ENCODE measurements at regions not wholly inside any gene's neighbourhood (a gene's known extent, or its start where the extent isn't known, plus 50 kb on each side); places are given as distances from the start of the nearest gene placed in this dataset.
"Not testable (repeated sequence)": the region's sequence is repeated elsewhere in the genome, so short reads cannot be mapped to it uniquely, and the experiment has no call there.

GRCh38 chr3:195981778-195982177, 73.4 kb upstream of the TNK2 start:
- POLR2A ChIA-PET; DNase-seq (ENCODE audit: extremely low spot score); CTCF ChIA-PET: not testable (repeated sequence)

- DNase-seq (ENCODE audit: extremely low spot score); CTCF ChIA-PET; POLR2A ChIA-PET: not testable (repeated sequence)
These were observed 71.5 kb upstream of the TNK2 start for GRCh38 chr3:195979877-195980276.

GRCh38 chr3:195978585-195978984, 70.2 kb upstream of the TNK2 start:
- POLR2A ChIA-PET; DNase-seq (ENCODE audit: extremely low spot score); CTCF ChIA-PET: not testable (repeated sequence)

GRCh38 chr3:195976876-195977275, 68.5 kb upstream of the TNK2 start:
- CTCF ChIA-PET; DNase-seq (ENCODE audit: extremely low spot score); POLR2A ChIA-PET: not testable (repeated sequence)

GRCh38 chr3:195974281-195974680, 65.9 kb upstream of the TNK2 start:
- POLR2A ChIA-PET; CTCF ChIA-PET; DNase-seq (ENCODE audit: extremely low spot score): not testable (repeated sequence)

- DNase-seq (ENCODE audit: extremely low spot score); CTCF ChIA-PET; POLR2A ChIA-PET: not testable (repeated sequence)
These were observed 62.5 kb upstream of the TNK2 start for GRCh38 chr3:195970873-195971272.

- CTCF ChIA-PET, result not testable (repeated sequence)
These were observed 61.8 kb upstream of the TNK2 start for GRCh38 chr3:195969838-195970776.

GRCh38 chr3:195969341-195969740, 61.0 kb upstream of the TNK2 start:
- POLR2A ChIA-PET; CTCF ChIA-PET; DNase-seq (ENCODE audit: extremely low spot score): not testable (repeated sequence)

More at GRCh38 chr3:195969838-195970776, 61.8 kb upstream of the TNK2 start:
- DNase-seq (ENCODE audit: extremely low spot score); POLR2A ChIA-PET: not testable (repeated sequence)

GRCh38 chr3:195968104-195968503, 59.8 kb upstream of the TNK2 start:
- POLR2A ChIA-PET; CTCF ChIA-PET; DNase-seq (ENCODE audit: extremely low spot score): not testable (repeated sequence)

- CTCF ChIA-PET; DNase-seq (ENCODE audit: extremely low spot score); POLR2A ChIA-PET: not testable (repeated sequence)
These were observed 59.0 kb upstream of the TNK2 start for GRCh38 chr3:195967387-195967720.

GRCh38 chr3:195966563-195967386, 58.4 kb upstream of the TNK2 start:
- CTCF ChIA-PET; DNase-seq (ENCODE audit: extremely low spot score): not testable (repeated sequence)

GRCh38 chr3:195965217-195965616, 56.9 kb upstream of the TNK2 start:
- POLR2A ChIA-PET; DNase-seq (ENCODE audit: extremely low spot score); CTCF ChIA-PET: not testable (repeated sequence)

More at GRCh38 chr3:195966563-195967386, 58.4 kb upstream of the TNK2 start:
- POLR2A ChIA-PET, result not testable (repeated sequence)

GRCh38 chr3:195964318-195965107, 56.2 kb upstream of the TNK2 start:
- POLR2A ChIA-PET, CTCF ChIA-PET: not testable (repeated sequence)

GRCh38 chr3:195962222-195962621, 53.9 kb upstream of the TNK2 start:
- POLR2A ChIA-PET; DNase-seq (ENCODE audit: extremely low spot score): not testable (repeated sequence)
- CTCF ChIA-PET, result interaction anchor here (1.3 kb wide), 1 partner anchor 68 kb away, joined by 3 read pairs; no protein-coding TSS in a partner anchor

More at GRCh38 chr3:195964318-195965107, 56.2 kb upstream of the TNK2 start:
- DNase-seq (ENCODE audit: extremely low spot score), result not testable (repeated sequence)

GRCh38 chr3:195960971-195961775, 52.8 kb upstream of the TNK2 start:
- POLR2A ChIA-PET; DNase-seq (ENCODE audit: extremely low spot score): not testable (repeated sequence)
- CTCF ChIA-PET, result interaction anchor here (1.3 kb wide), 1 partner anchor 67 kb away, joined by 3 read pairs; no protein-coding TSS in a partner anchor

GRCh38 chr3:195960164-195960563, 51.8 kb upstream of the TNK2 start:
- CTCF ChIA-PET; DNase-seq (ENCODE audit: extremely low spot score); POLR2A ChIA-PET: not testable (repeated sequence)

GRCh38 chr3:195959367-195960157, 51.2 kb upstream of the TNK2 start:
- CTCF ChIA-PET; DNase-seq (ENCODE audit: extremely low spot score); POLR2A ChIA-PET: not testable (repeated sequence)

All from GM10248 (cell line).